ENCODE measurements at regions not wholly inside any gene's neighbourhood (a gene's known extent, or its start where the extent isn't known, plus 50 kb on each side); places are given as distances from the start of the nearest gene placed in this dataset.

- TF ChIP-seq POLR2A (IDR thresholded peaks at IDR 0.05; ENCODE audit: control extremely low read depth in 1 of 2, low read depth in 2 of 2, low read length in 2 of 2) (no peak), CTCF (IDR thresholded peaks at IDR 0.05; ENCODE audit: control extremely low read depth in 1 of 3, insufficient read depth in 1 of 3, low read depth in 1 of 3, low read length in 3 of 3) (no peak), EP300 (IDR thresholded peaks at IDR 0.05; ENCODE audit: borderline replicate concordance in 1 of 2, low read depth in 2 of 2, low read length in 2 of 2) (no peak), EZH2 (IDR thresholded peaks at IDR 0.05; ENCODE audit: low read depth, low read length, severe bottlenecking) (no peak), CEBPB (IDR thresholded peaks at IDR 0.05; ENCODE audit: low read depth, low read length) (no peak), FOSL1 (IDR thresholded peaks at IDR 0.05; ENCODE audit: insufficient read depth, low read depth, low read length) (no peak)
Measured at GRCh38 chr5:101935086-101935485, 361.0 kb downstream of the SLCO4C1 start.

Data from H1 (cell line).